GM23338 (cell line): ENCODE measurements at regions not wholly inside any gene's neighbourhood (a gene's known extent, or its start where the extent isn't known, plus 50 kb on each side); places are given as distances from the start of the nearest gene placed in this dataset.

Experiments
- ATAC-seq: fragments of 200-7000 bp; cut with Tn5 transposase; 3 replicates; pipeline ENCODE4 v1.9.1; 2020
- DNase-seq: peaks from one replicate; pipeline ENCODE4 v3.0.0-alpha.2; 2015; ENCODE audit warnings: low spot score
- H2AFZ ChIP-seq: fragments of 200-600 bp; sonication (generic); 2 replicates; pipeline ENCODE4 v1.8.0; 2016; ENCODE audit warnings: antibody characterized with exemption, mild to moderate bottlenecking, moderate library complexity
- H3F3A ChIP-seq: fragments of 200-600 bp; sonication (generic); replicated peaks from 2 replicates; pipeline ENCODE4 v1.8.0; 2017; ENCODE audit warnings: antibody characterized with exemption, mixed run types, low read depth
- H3K27ac ChIP-seq: fragments of 200-600 bp; sonication (generic); 2 replicates; pipeline ENCODE4 v1.6.1; 2016; ENCODE audit warnings: low read depth
- H3K27me3 ChIP-seq: fragments of 200-600 bp; sonication (generic); 2 replicates; pipeline ENCODE4 v1.8.0; 2016; ENCODE audit warnings: mild to moderate bottlenecking, mixed run types, moderate library complexity; ENCODE audit not compliant: insufficient read depth
- H3K36me3 ChIP-seq: fragments of 200-600 bp; sonication (generic); 2 replicates; pipeline ENCODE4 v1.8.0; 2016; ENCODE audit warnings: mild to moderate bottlenecking; ENCODE audit not compliant: insufficient read depth
- H3K4me1 ChIP-seq: fragments of 200-600 bp; sonication (generic); 2 replicates; pipeline ENCODE4 v1.8.0; 2016; ENCODE audit warnings: mild to moderate bottlenecking, moderate library complexity; ENCODE audit not compliant: insufficient read depth
- H3K4me2 ChIP-seq: fragments of 200-600 bp; sonication (generic); 2 replicates; pipeline ENCODE4 v1.7.1; 2017; ENCODE audit warnings: mixed run types
- H3K4me3 ChIP-seq: fragments of 200-600 bp; sonication (generic); 2 replicates; pipeline ENCODE4 v1.6.1; 2016; ENCODE audit warnings: mixed run types
- H3K79me2 ChIP-seq: fragments of 200-600 bp; sonication (generic); replicated peaks from 2 replicates; pipeline ENCODE4 v1.8.0; 2017; ENCODE audit warnings: mild to moderate bottlenecking; ENCODE audit not compliant: insufficient read depth
- H3K9me2 ChIP-seq: fragments of 200-600 bp; sonication (generic); 2 replicates; pipeline ENCODE4 v1.8.0; 2017; ENCODE audit not compliant: insufficient read depth
- H4K20me1 ChIP-seq: fragments of 200-600 bp; sonication (generic); replicated peaks from 2 replicates; pipeline ENCODE4 v1.8.0; 2017; ENCODE audit warnings: mild to moderate bottlenecking; ENCODE audit not compliant: insufficient read depth
- H3K27ac Mint-ChIP-seq: 2 replicates; pipeline ENCODE4 v1.8.0; 2020; ENCODE audit warnings: inconsistent platforms, mild to moderate bottlenecking, moderate library complexity, mixed read lengths
- H3K27me3 Mint-ChIP-seq: 3 replicates; pipeline ENCODE4 v1.8.0; 2022; ENCODE audit warnings: low read depth, mild to moderate bottlenecking, moderate library complexity, mixed read lengths, inconsistent platforms; ENCODE audit not compliant: insufficient read depth, poor library complexity
- H3K36me3 Mint-ChIP-seq: 3 replicates; pipeline ENCODE4 v1.8.0; 2021; ENCODE audit warnings: low read depth, mild to moderate bottlenecking, inconsistent platforms, moderate library complexity, mixed read lengths
- H3K4me1 Mint-ChIP-seq: 3 replicates; pipeline ENCODE4 v1.8.0; 2020; ENCODE audit warnings: mild to moderate bottlenecking, inconsistent platforms, mixed read lengths
- H3K4me3 Mint-ChIP-seq: 3 replicates; pipeline ENCODE4 v1.8.0; 2021; ENCODE audit warnings: moderate library complexity, mild to moderate bottlenecking, inconsistent platforms, mixed read lengths
- H3K9me3 Mint-ChIP-seq: 3 replicates; pipeline ENCODE4 v1.8.0; 2020; ENCODE audit warnings: moderate library complexity, mild to moderate bottlenecking, inconsistent platforms, mixed read lengths
- CREB1 ChIP-seq: fragments of 250-450 bp; sonication (Bioruptor Pico); IDR thresholded peaks from 2 replicates; pipeline ENCODE4 v1.5.0; 2020; ENCODE audit warnings: low read depth, mild to moderate bottlenecking, moderate library complexity
- ETS1 ChIP-seq: IDR thresholded peaks from 2 replicates; pipeline ENCODE4 v1.6.1; 2016; ENCODE audit warnings: antibody characterized with exemption
- EZH2phosphoT487 ChIP-seq: fragments of 200-600 bp; sonication (generic); IDR thresholded peaks from one replicate; pipeline ENCODE4 v1.8.1; 2018; ENCODE audit warnings: antibody characterized with exemption; ENCODE audit not compliant: unreplicated experiment
- JUNB ChIP-seq: IDR thresholded peaks from one replicate; pipeline ENCODE4 v1.6.1; 2016; ENCODE audit warnings: antibody characterized with exemption; ENCODE audit not compliant: unreplicated experiment
- NANOG ChIP-seq: IDR thresholded peaks from 2 replicates; pipeline ENCODE4 v1.6.1; 2016; ENCODE audit warnings: antibody characterized with exemption, borderline replicate concordance
- REST ChIP-seq: IDR thresholded peaks from one replicate; pipeline ENCODE4 v1.6.1; 2018; ENCODE audit warnings: antibody characterized with exemption; ENCODE audit not compliant: unreplicated experiment
- STAT1 ChIP-seq: IDR thresholded peaks from one replicate; pipeline ENCODE4 v1.6.1; 2016; ENCODE audit warnings: antibody characterized with exemption; ENCODE audit not compliant: unreplicated experiment
- ZNF114 ChIP-seq: fragments of 250-450 bp; sonication (Bioruptor Pico); IDR thresholded peaks from 2 replicates; pipeline ENCODE4 v1.5.0; 2020; ENCODE audit warnings: mild to moderate bottlenecking, moderate library complexity
- ZNF331 ChIP-seq: fragments of 250-450 bp; sonication (Bioruptor Pico); IDR thresholded peaks from 2 replicates; pipeline ENCODE4 v1.5.0; 2020; ENCODE audit warnings: low read depth, mild to moderate bottlenecking, moderate library complexity

- no peak overlapping the region for H3K4me3 ChIP-seq
- H2AFZ ChIP-seq: peak overlapping the region; percentile 84; the same call in 1 of the 2 replicates
- no peaks in the 10 kb centered on the region for H3K79me2 ChIP-seq
- H3K27ac ChIP-seq: no peak overlapping the region
- no peaks in the 10 kb centered on the region for H4K20me1 ChIP-seq
- H3K4me2 ChIP-seq: no peak overlapping the region
- no peaks in the 10 kb centered on the region for H3K36me3 ChIP-seq
- ATAC-seq: no peak
- Mint-ChIP-seq H3K27ac (no peak overlapping the region), H3K4me3 (no peak overlapping the region), H3K4me1 (peaks cover 2% of the 10 kb centered on the region; the same call in 1 of the 3 replicates), H3K36me3 (no peaks in the 10 kb centered on the region), H3K9me3 (no peaks in the 10 kb centered on the region; the same call in 2 of the 3 replicates), H3K27me3 (no peaks in the 10 kb centered on the region)
- TF ChIP-seq ZNF114 (CRISPR knock-in tag): no peak
- TF ChIP-seq ETS1: no peak
- no peak for TF ChIP-seq NANOG
- TF ChIP-seq JUNB: no peak
- no peak for TF ChIP-seq ZNF331 (CRISPR knock-in tag)
- no peak for TF ChIP-seq CREB1 (CRISPR knock-in tag)
- no peak for TF ChIP-seq STAT1
- H3K4me1 ChIP-seq: no peaks in the 10 kb centered on the region
- H3F3A ChIP-seq: no peaks in the 10 kb centered on the region
- H3K9me2 ChIP-seq: no peaks in the 10 kb centered on the region
- no peaks in the 10 kb centered on the region for H3K27me3 ChIP-seq
- no peak for DNase-seq
Observed at GRCh38 chr7:117982071-117983055, 109.1 kb upstream of the CTTNBP2 start.

DNA sequence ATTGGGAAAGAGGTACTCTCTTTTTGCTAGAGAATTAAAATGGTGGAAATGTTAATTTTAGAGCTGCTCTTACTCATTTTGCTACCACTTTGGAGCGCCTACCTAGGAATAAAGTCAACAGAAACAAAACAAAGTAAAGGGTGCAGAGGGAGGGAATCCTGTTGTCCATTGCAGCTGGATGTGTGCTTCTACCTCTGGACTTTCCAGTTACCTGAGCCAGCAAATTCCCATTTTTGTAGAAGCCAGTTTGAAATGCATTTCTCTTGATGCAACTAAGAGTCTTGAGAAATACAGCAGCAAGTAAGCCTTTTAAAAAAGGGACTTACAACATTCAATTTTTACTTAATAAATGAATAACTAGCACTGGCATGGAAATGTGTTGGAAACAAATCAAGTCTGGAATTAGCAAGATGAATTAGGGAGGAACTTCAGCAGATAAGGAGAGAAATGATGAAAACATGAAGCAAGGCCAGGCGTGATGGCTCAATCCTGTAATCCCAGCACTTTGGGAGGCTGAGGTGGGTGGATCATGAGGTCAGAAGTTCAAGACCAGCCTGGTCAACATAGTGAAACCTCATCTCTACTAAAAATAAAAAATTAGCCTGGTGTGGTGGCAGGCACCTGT is 113.5 kb upstream of the CTTNBP2 start:
- H3K9me2 ChIP-seq: peaks cover 3% of the 10 kb centered on the region
- TF ChIP-seq REST (no peak), STAT1 (no peak), EZH2phosphoT487 (no peak), NANOG (no peak)
- no peak overlapping the region for H3K27ac Mint-ChIP-seq
- no peaks in the 10 kb centered on the region; the same call in 2 of the 3 replicates for H3K9me3 Mint-ChIP-seq
- H3K4me1 Mint-ChIP-seq: no peaks in the 10 kb centered on the region
- H3K36me3 ChIP-seq: no peaks in the 10 kb centered on the region
- H3K27ac ChIP-seq: no peak overlapping the region
- H3F3A ChIP-seq: no peaks in the 10 kb centered on the region
- ATAC-seq: no peak
- DNase-seq: no peak
- no peaks in the 10 kb centered on the region for H3K27me3 Mint-ChIP-seq
- H2AFZ ChIP-seq: no peak overlapping the region; the same call in 1 of the 2 replicates
- H3K79me2 ChIP-seq: no peaks in the 10 kb centered on the region
- no peaks in the 10 kb centered on the region for H3K36me3 Mint-ChIP-seq
- H4K20me1 ChIP-seq: no peaks in the 10 kb centered on the region
- H3K27me3 ChIP-seq: no peaks in the 10 kb centered on the region
- no peak overlapping the region for H3K4me3 ChIP-seq
- no peak overlapping the region for H3K4me3 Mint-ChIP-seq
- H3K4me1 ChIP-seq: no peaks in the 10 kb centered on the region
- no peak overlapping the region for H3K4me2 ChIP-seq
